HFFc6 (cell line): ENCODE measurements at regions not wholly inside any gene's neighbourhood (a gene's known extent, or its start where the extent isn't known, plus 50 kb on each side); places are given as distances from the start of the nearest gene placed in this dataset.

Source experiments
- DNase-seq: peaks from one replicate; pipeline ENCODE4 v3.0.0-alpha.2; 2018
- H3K27ac Mint-ChIP-seq: 2 replicates; pipeline ENCODE4 v1.8.0; 2020; ENCODE audit warnings: mild to moderate bottlenecking, mixed read lengths
- H3K27me3 Mint-ChIP-seq: 2 replicates; pipeline ENCODE4 v1.8.0; 2021; ENCODE audit warnings: mild to moderate bottlenecking, moderate library complexity, mixed read lengths; ENCODE audit not compliant: insufficient read depth
- H3K36me3 Mint-ChIP-seq: 2 replicates; pipeline ENCODE4 v1.8.0; 2021; ENCODE audit warnings: low read depth, mixed read lengths
- H3K4me1 Mint-ChIP-seq: 2 replicates; pipeline ENCODE4 v1.8.0; 2020; ENCODE audit warnings: low read depth, mixed read lengths
- H3K4me3 Mint-ChIP-seq: 2 replicates; pipeline ENCODE4 v1.8.0; 2020; ENCODE audit warnings: mild to moderate bottlenecking, moderate library complexity, mixed read lengths
- H3K9me3 Mint-ChIP-seq: 2 replicates; pipeline ENCODE4 v1.8.0; 2020; ENCODE audit warnings: mild to moderate bottlenecking, mixed read lengths
- TF ChIP-seq, protein P1 (sequence below): fragments of 200-600 bp; sonication (generic); IDR thresholded peaks from 2 replicates; pipeline ENCODE4 v1.5.0; 2021; ENCODE audit warnings: antibody characterized with exemption, mild to moderate bottlenecking

DNA sequence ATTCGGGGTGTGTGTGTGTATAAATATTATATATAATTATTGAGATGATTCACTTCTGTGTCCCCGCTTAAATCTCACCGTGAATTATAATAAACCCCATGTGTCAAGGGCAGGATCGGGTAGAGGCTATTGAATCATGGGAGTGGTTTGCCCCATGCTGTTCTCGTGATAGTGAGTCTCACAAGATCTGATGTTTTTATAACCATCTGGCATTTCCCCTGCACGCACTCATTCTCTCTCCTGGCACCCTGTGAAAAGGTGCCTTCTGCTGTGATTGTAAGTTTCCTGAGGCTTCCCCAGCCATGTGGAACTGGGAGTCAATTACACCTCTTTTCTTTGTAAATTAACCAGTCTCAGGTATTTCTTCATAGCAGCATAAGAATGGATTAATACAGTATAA, 851.4 kb upstream of the AGA start:
- Mint-ChIP-seq H3K27ac (no peak overlapping the region), H3K4me1 (no peaks in the 10 kb centered on the region), H3K9me3 (peaks cover 24% of the 10 kb centered on the region), H3K27me3 (no peaks in the 10 kb centered on the region; the same call in 1 of the 2 replicates), H3K4me3 (no peak overlapping the region), H3K36me3 (no peaks in the 10 kb centered on the region)
- no peak for DNase-seq
- TF ChIP-seq, protein P1, sequence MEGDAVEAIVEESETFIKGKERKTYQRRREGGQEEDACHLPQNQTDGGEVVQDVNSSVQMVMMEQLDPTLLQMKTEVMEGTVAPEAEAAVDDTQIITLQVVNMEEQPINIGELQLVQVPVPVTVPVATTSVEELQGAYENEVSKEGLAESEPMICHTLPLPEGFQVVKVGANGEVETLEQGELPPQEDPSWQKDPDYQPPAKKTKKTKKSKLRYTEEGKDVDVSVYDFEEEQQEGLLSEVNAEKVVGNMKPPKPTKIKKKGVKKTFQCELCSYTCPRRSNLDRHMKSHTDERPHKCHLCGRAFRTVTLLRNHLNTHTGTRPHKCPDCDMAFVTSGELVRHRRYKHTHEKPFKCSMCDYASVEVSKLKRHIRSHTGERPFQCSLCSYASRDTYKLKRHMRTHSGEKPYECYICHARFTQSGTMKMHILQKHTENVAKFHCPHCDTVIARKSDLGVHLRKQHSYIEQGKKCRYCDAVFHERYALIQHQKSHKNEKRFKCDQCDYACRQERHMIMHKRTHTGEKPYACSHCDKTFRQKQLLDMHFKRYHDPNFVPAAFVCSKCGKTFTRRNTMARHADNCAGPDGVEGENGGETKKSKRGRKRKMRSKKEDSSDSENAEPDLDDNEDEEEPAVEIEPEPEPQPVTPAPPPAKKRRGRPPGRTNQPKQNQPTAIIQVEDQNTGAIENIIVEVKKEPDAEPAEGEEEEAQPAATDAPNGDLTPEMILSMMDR = no peak

DNA sequence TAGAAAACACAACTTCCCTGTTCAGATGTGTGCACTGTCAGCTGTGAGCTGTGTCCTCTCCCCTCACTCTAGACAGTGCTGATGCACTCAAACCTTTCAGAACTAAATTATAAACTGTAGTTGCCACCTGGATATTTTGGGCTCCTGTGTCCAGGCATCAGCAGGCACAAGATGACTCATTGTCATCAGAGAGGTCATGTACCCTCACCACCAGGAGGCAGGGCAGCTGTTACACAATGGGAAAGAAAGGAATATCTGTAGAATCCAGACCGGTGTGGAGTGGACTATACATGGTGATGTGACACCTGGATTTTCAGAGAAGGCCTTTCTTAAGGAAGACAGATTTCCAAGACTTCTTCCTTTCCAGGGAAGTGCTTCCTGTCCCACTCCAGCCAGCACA, 854.4 kb upstream of the AGA start:
- H3K27me3 Mint-ChIP-seq = no peaks in the 10 kb centered on the region; the same call in 1 of the 2 replicates
- TF ChIP-seq, protein P1 = no peak
- no peaks in the 10 kb centered on the region; the same call in 1 of the 2 replicates for H3K4me1 Mint-ChIP-seq
- H3K9me3 Mint-ChIP-seq = peaks cover 15% of the 10 kb centered on the region
- DNase-seq = no peak
- no peaks in the 10 kb centered on the region for H3K36me3 Mint-ChIP-seq
- H3K4me3 Mint-ChIP-seq = no peak overlapping the region
- H3K27ac Mint-ChIP-seq = no peak overlapping the region

DNA sequence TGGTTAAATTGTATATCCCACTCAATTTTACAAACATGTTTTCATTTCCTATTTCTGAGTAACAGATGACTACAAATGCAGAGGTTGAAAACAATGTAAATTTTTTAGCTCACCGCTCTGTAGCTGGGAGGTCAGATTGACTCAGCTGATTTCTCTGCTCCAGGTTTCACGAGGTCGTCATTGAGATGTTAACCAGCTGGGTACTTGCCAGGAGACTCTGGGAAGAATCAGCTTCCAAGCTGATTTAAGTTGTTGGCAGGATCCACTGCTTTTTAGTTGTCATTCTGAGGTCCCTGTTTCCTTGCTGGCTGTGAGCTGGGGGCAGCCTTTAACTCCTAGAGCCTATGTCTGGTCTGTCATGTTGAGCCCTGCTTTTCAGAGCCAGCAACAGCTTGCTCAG, 864.3 kb upstream of the AGA start:
- peaks cover 5% of the 10 kb centered on the region; the same call in 1 of the 2 replicates for H3K4me1 Mint-ChIP-seq
- H3K27me3 Mint-ChIP-seq = no peaks in the 10 kb centered on the region
- H3K4me3 Mint-ChIP-seq = peak overlapping the region; percentile 34; the same call in 1 of the 2 replicates
- peak overlapping the region; percentile 10; the same call in 1 of the 2 replicates for H3K27ac Mint-ChIP-seq
- H3K9me3 Mint-ChIP-seq = no peaks in the 10 kb centered on the region; the same call in 1 of the 2 replicates
- TF ChIP-seq, protein P1 = no peak
- DNase-seq = no peak
- no peaks in the 10 kb centered on the region for H3K36me3 Mint-ChIP-seq

DNA sequence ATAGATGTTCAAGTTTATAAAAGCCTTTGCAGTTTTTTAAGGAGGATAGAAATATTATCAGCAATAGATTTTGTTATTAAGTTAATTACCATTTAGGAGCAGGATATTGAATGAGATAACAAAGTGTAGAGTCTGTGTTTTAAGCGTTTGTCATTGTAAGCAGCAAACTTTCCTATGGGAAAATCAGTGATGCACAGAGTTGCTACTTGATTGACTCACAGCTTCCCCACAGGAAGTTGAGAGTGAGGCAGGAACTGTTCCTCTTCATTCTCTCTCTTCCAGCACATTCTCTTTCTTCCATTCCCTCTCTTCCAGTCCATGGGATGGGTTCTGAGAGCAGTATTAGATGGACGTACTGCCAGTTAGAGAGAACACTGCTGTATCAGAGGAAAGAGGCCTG, 867.7 kb upstream of the AGA start:
- Mint-ChIP-seq H3K4me3 (no peak overlapping the region), H3K9me3 (no peaks in the 10 kb centered on the region; the same call in 1 of the 2 replicates), H3K27me3 (no peaks in the 10 kb centered on the region), H3K27ac (peak overlapping the region; percentile 34; the same call in 1 of the 2 replicates), H3K4me1 (peaks cover 5% of the 10 kb centered on the region; the same call in 1 of the 2 replicates), H3K36me3 (no peaks in the 10 kb centered on the region)
- TF ChIP-seq, protein P1 = no peak
- no peak for DNase-seq

DNA sequence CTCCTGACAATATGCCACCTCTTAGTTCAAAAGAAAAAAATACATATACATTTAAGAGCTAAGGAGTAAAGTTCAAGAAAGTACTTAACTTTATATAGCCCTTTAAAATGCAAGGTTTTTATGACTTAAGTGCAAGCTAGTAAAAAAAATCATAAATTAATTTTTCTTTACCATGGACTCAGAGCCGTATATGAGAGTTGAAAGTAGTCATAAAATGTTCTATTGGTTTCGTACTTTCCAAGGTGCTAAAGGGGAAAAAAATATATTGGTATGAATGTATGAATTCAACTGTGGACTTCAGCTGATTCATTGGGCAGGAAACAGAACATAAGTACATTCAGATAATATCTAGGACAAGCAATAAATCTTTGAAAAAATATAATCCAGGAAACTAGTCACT, 869.8 kb upstream of the AGA start:
- DNase-seq = no peak
- TF ChIP-seq, protein P1 = no peak
- no peak overlapping the region for H3K27ac Mint-ChIP-seq
- H3K27me3 Mint-ChIP-seq = no peaks in the 10 kb centered on the region
- H3K4me3 Mint-ChIP-seq = no peak overlapping the region
- H3K9me3 Mint-ChIP-seq = no peaks in the 10 kb centered on the region; the same call in 1 of the 2 replicates
- no peaks in the 10 kb centered on the region; the same call in 1 of the 2 replicates for H3K4me1 Mint-ChIP-seq
- H3K36me3 Mint-ChIP-seq = no peaks in the 10 kb centered on the region
